Brain microvascular endothelial cell (primary cell): ENCODE measurements at regions not wholly inside any gene's neighbourhood (a gene's known extent, or its start where the extent isn't known, plus 50 kb on each side); places are given as distances from the start of the nearest gene placed in this dataset.

Source experiments
- DNase-seq: peaks from one replicate; pipeline ENCODE4 v3.0.0-alpha.2; 2020
- H3K27ac ChIP-seq: fragments of 250-450 bp; sonication (Bioruptor Pico); 2 replicates; pipeline ENCODE4 v1.5.1; 2020; ENCODE audit warnings: mild to moderate bottlenecking, moderate library complexity
- H3K27me3 ChIP-seq: fragments of 250-450 bp; sonication (Bioruptor Pico); replicated peaks from 2 replicates; pipeline ENCODE4 v1.5.1; 2020; ENCODE audit warnings: mild to moderate bottlenecking
- H3K36me3 ChIP-seq: fragments of 250-450 bp; sonication (Bioruptor Pico); replicated peaks from 2 replicates; pipeline ENCODE4 v1.5.1; 2020; ENCODE audit warnings: mild to moderate bottlenecking
- H3K4me3 ChIP-seq: 2 replicates; pipeline ENCODE4 v1.5.1; 2011; ENCODE audit warnings: low read depth, mild to moderate bottlenecking, control low read depth, low read length, moderate library complexity
- CTCF ChIP-seq: IDR thresholded peaks from 2 replicates; pipeline ENCODE4 v1.5.1; 2011; ENCODE audit warnings: low read depth, mild to moderate bottlenecking, moderate library complexity, low read length, control low read depth, inconsistent platforms; ENCODE audit errors: missing control alignments
- in situ Hi-C: cut with HindIII; loops from 2 replicates; pipeline ENCODE4 v1.10.0; 2017; ENCODE audit warnings: low sequenced_read_pairs, low pct_ligation_motif_present

GRCh38 chr11:37394236-37394870, 796.3 kb upstream of the RAG2 start:
- DNase-seq: no peak

GRCh38 chr11:37391615-37392014, 793.6 kb upstream of the RAG2 start:
- H3K27ac ChIP-seq: no peak overlapping the region
- H3K27me3 ChIP-seq: no peaks in the 10 kb centered on the region
- TF ChIP-seq CTCF: no peak
- H3K36me3 ChIP-seq: no peaks in the 10 kb centered on the region
- no peak for DNase-seq
- no peak overlapping the region for H3K4me3 ChIP-seq
- in situ Hi-C loops: no loop called here

More at GRCh38 chr11:37394236-37394870, 796.3 kb upstream of the RAG2 start:
- Histone ChIP-seq H3K27me3 (no peaks in the 10 kb centered on the region), H3K36me3 (no peaks in the 10 kb centered on the region), H3K4me3 (no peak overlapping the region), H3K27ac (no peak overlapping the region)
- no peak for TF ChIP-seq CTCF
- in situ Hi-C loops: no loop called here

DNA sequence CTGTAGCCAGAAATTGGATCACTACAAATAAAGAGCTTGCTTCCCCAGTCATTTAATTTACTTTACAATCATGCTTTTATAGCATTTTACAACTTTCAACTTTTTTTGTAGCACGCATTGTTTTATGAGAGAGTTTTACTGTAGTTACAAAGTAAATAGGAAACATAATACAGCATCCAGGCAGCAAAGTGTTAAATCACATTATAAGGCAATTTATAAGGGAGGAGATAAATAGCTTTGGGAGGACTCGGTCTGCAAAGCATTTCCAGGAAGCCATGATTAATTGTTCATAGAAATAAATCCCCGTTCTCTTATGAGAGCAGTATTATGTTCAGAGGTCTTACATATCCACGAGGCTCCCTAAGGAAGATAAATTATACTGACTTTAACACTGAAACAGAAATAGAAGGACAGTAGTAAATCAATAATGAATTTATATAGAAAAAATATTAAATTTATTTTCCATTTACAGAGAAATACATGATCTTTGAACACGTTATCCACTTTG, 792.6 kb upstream of the RAG2 start:
- no peak for TF ChIP-seq CTCF
- in situ Hi-C loops: no loop called here
- H3K27ac ChIP-seq: no peak overlapping the region
- DNase-seq: no peak
- no peak overlapping the region for H3K4me3 ChIP-seq
- no peaks in the 10 kb centered on the region for H3K36me3 ChIP-seq
- H3K27me3 ChIP-seq: no peaks in the 10 kb centered on the region

- in situ Hi-C loops: no loop called here
- H3K27ac ChIP-seq: no peak overlapping the region
- H3K27me3 ChIP-seq: no peaks in the 10 kb centered on the region
- no peaks in the 10 kb centered on the region for H3K36me3 ChIP-seq
- TF ChIP-seq CTCF: no peak
- H3K4me3 ChIP-seq: no peak overlapping the region
- no peak for DNase-seq
Measured at GRCh38 chr11:37378958-37379357, 780.9 kb upstream of the RAG2 start.

DNA sequence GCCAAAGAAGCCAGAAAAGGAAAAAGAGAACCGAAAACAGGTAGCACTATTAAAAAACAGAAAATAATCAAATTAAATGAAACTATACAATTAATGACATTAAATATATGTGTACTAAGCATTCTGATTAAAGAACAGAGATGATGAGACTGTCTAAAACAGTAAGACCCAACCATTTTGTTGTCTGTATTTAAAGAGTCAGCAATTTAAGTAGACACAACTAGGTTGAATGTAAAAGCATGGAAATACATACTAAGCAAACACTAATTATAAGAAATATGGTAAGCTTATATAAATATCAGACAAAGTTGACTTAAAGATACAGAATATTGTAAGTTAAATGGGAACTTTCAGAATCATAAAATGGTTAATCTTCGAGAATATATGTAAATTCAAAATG, 774.6 kb upstream of the RAG2 start:
- no peak for TF ChIP-seq CTCF
- in situ Hi-C loops: no loop called here
- Histone ChIP-seq H3K4me3 (no peak overlapping the region), H3K36me3 (no peaks in the 10 kb centered on the region), H3K27ac (no peak overlapping the region), H3K27me3 (no peaks in the 10 kb centered on the region)
- DNase-seq: no peak
